Gastroesophageal sphincter (tissue), 4 donors: ENCODE measurements at regions not wholly inside any gene's neighbourhood (a gene's known extent, or its start where the extent isn't known, plus 50 kb on each side); places are given as distances from the start of the nearest gene placed in this dataset.

Experiments used
- ATAC-seq: fragments of 150-250 bp; one replicate; pipeline ENCODE4 v1.9.1; 2016; ENCODE audit warnings: mild to moderate bottlenecking, moderate library complexity
- H3K27ac ChIP-seq, 4 donors: fragments of 200-600 bp; sonication (generic) in 3 of 4; 1 replicate in 3 of 4; 2 replicates in 1 of 4; pipeline ENCODE4 v1.5.1; 2016 to 2019
- H3K27me3 ChIP-seq: fragments of 200-600 bp; sonication (generic); one replicate; pipeline ENCODE4 v1.5.1; 2019
- H3K36me3 ChIP-seq, 2 donors: fragments of 200-600 bp; sonication (generic); one replicate each; pipeline ENCODE4 v1.5.1; 2019; ENCODE audit warnings: control low read depth in 1 of 2
- H3K4me1 ChIP-seq, 3 donors: fragments of 200-600 bp; sonication (generic); 1 replicate in 2 of 3; 2 replicates in 1 of 3; pipeline ENCODE4 v1.5.1; 2016 to 2019; ENCODE audit warnings: control low read depth in 2 of 3
- H3K4me3 ChIP-seq, 2 donors: fragments of 200-600 bp; sonication (generic); one replicate each; pipeline ENCODE4 v1.5.1; 2019; ENCODE audit warnings: mild to moderate bottlenecking in 1 of 2, moderate library complexity in 1 of 2
- H3K9me3 ChIP-seq, 3 donors: fragments of 200-600 bp; sonication (generic); one replicate each; pipeline ENCODE4 v1.5.1; 2017 to 2019; ENCODE audit warnings: control low read depth in 2 of 3
- EP300 ChIP-seq: sonication (generic); formaldehyde crosslinking; IDR thresholded peaks from one replicate; pipeline ENCODE4 v1.6.1; 2017; ENCODE audit warnings: antibody characterized with exemption, mild to moderate bottlenecking
- POLR2A ChIP-seq, 2 donors: fragments of 450-650 bp; IDR thresholded peaks; one replicate each; pipeline ENCODE4 v1.6.1; 2017; ENCODE audit warnings: antibody characterized with exemption in 2 of 2, mild to moderate bottlenecking in 2 of 2, moderate library complexity in 1 of 2
- POLR2AphosphoS5 ChIP-seq: sonication (generic); formaldehyde crosslinking; IDR thresholded peaks from one replicate; pipeline ENCODE4 v1.6.1; 2017; ENCODE audit warnings: antibody characterized with exemption
- WGBS, 2 donors: methylation state at CpG; one replicate each; pipeline ENCODE4 v1.1.5; 2018; ENCODE audit warnings: low coverage in 1 of 2; 5-methylcytosine and 5-hydroxymethylcytosine counted together
- TF ChIP-seq, protein P1 (sequence below), 4 experiments: fragments of 200-600 bp in 2 of 4; fragments of 450-650 bp in 2 of 4; sonication (generic) in 1 of 4; IDR thresholded peaks; one replicate each; pipeline ENCODE4 v1.5.1; 2017 to 2019; ENCODE audit warnings: antibody characterized with exemption in 4 of 4, mild to moderate bottlenecking in 2 of 4, moderate library complexity in 2 of 4

DNA sequence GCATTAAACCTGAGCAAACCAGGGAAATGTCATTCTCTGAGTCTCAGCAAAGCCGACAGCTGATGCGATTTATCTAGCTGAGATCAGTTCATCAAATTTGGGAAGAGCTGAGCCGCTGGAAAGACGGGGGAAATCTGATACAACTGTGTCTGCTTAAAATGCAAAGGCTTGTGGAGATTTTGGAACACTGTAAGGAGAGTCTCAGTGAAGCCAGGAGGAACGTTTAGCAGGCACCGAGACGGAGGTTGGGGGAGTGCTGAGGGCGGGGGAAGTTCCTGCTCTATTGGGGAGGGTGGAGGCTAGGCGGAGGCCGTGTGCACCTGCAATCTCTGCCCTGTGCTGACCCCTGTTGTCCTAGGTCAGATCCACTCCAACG lies 143.2 kb upstream of the CSF3R start:
- H3K36me3 ChIP-seq = no peaks in the 10 kb centered on the region
- ATAC-seq = no peak
- no peaks in the 10 kb centered on the region for H3K4me1 ChIP-seq
- TF ChIP-seq EP300 (no peak), POLR2A (IDR thresholded peaks at IDR 0.05) (no peak), POLR2AphosphoS5 (no peak)
- TF ChIP-seq, protein P1, sequence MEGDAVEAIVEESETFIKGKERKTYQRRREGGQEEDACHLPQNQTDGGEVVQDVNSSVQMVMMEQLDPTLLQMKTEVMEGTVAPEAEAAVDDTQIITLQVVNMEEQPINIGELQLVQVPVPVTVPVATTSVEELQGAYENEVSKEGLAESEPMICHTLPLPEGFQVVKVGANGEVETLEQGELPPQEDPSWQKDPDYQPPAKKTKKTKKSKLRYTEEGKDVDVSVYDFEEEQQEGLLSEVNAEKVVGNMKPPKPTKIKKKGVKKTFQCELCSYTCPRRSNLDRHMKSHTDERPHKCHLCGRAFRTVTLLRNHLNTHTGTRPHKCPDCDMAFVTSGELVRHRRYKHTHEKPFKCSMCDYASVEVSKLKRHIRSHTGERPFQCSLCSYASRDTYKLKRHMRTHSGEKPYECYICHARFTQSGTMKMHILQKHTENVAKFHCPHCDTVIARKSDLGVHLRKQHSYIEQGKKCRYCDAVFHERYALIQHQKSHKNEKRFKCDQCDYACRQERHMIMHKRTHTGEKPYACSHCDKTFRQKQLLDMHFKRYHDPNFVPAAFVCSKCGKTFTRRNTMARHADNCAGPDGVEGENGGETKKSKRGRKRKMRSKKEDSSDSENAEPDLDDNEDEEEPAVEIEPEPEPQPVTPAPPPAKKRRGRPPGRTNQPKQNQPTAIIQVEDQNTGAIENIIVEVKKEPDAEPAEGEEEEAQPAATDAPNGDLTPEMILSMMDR (IDR thresholded peaks at IDR 0.05) = no peak
- H3K4me3 ChIP-seq = no peak overlapping the region
- peaks cover 68% of the 10 kb centered on the region for H3K27me3 ChIP-seq
- WGBS, 2 donors = 11 to 46% methylated on average over 5 to 6 of the region's 11 CpGs
- H3K9me3 ChIP-seq = no peaks in the 10 kb centered on the region
- H3K27ac ChIP-seq = no peak overlapping the region

DNA sequence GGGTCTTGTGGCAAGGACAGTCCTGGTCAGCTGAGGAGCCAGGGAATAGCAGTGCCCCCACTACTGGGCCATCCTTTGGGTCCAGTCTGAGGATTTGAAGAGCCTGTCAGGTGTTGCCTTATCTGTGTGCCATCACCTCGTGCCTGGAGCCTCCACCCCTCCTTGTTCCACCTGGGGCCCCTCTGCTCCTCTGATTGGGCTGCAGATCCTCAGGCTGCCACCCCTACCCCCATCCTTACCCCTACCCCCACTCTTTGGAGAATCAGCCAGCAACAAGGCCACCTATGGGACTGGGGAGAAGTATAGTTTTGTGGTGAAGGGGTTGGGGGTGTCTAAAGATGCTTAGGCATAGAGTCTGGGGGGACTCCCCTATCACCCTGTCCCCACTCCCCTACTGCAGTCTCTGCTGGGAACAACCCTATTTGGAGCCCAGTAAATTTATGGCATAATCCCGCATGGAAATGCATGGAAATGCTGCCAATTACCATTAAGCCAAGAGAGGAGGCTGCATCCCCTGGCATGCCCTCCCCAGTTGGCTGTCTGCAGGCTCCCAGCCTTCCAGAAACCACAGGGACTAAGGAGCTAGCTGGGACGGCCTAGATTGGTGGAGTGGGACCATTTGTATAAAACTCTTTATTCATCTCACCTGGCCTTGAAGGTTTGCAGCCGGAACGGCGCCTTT lies 142.7 kb upstream of the CSF3R start:
- H3K36me3 ChIP-seq = no peaks in the 10 kb centered on the region
- 30 to 59% methylated on average over 3 to 5 of the region's 6 CpGs for WGBS, 2 donors
- TF ChIP-seq POLR2A (IDR thresholded peaks at IDR 0.05) = no peak
- TF ChIP-seq, protein P1 (IDR thresholded peaks at IDR 0.05) = no peak
- no peak for TF ChIP-seq EP300
- TF ChIP-seq POLR2AphosphoS5 = no peak
- no peak overlapping the region for H3K4me3 ChIP-seq
- ATAC-seq = no peak
- peaks cover 64% of the 10 kb centered on the region for H3K27me3 ChIP-seq
- no peaks in the 10 kb centered on the region for H3K4me1 ChIP-seq
- no peaks in the 10 kb centered on the region for H3K9me3 ChIP-seq
- no peak overlapping the region for H3K27ac ChIP-seq

DNA sequence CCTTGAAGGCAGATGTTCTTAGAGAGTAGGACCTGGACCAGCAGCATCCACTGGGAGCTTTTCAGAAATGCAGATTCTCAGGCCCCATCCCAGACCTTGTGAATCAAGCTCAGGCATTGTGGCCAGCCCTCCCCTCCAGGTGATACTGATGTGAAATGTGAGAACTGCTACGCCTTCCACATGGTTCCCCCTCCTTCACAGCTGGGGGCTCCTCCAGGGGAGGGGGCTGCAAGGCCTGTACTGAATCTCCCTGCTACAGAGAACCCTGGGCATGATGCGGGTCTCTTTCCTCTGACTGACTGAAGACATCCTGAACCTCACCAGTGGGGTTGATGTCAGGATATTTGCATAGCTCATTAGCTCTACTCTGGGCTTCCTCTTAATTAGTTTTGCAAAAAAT lies 141.8 kb upstream of the CSF3R start:
- ATAC-seq = no peak
- no peaks in the 10 kb centered on the region for H3K9me3 ChIP-seq
- no peak overlapping the region for H3K4me3 ChIP-seq
- H3K4me1 ChIP-seq = no peaks in the 10 kb centered on the region
- no peak overlapping the region for H3K27ac ChIP-seq
- no CpG with 5 or more reads among the region's 2 CpGs for WGBS, 2 donors
- H3K36me3 ChIP-seq = no peaks in the 10 kb centered on the region
- TF ChIP-seq, protein P1 (IDR thresholded peaks at IDR 0.05) = no peak
- no peak for TF ChIP-seq POLR2A (IDR thresholded peaks at IDR 0.05)
- peaks cover 64% of the 10 kb centered on the region for H3K27me3 ChIP-seq

DNA sequence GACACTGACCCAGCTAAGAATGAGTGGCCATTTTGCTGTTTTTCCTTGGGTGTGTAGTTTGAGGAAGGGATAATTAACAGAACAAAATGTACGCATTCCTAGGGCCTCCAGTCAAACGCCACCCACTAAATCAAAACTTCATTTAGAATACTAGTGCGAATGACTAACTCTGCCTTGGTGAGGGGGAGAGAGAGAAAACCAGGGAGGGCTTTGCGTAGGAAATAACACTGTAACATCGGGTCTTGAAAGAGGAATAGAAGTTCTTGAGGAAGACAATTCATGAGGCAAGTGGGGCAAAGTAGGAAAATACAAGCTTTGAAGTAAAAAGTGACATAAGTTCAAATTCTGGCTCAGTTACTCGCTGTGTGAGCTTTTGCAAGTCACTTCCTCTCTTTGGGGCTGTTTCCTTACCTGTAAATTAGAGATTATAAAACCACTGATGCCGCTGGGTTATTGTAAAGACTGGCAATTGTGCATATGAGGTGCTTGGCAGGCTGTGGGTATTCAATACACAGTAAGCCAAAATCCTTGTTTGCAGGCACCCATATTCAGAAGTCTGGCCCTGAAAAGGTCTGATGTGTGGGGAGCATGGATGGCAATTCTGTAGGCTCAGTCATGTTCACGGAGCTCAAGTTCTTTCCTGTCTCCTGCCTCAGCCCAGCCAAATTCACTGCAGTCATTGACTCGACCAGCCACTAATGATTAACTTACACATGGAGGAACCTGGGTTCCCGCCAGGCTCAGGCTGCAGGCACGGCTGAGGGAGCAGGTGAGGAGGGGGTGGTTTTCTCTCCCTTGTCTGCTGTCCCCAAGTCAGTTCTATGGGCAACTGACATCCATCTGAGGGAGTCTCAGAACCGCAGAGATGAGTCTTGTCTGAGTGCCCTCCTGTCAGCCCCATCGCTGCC lies 140.3 kb upstream of the CSF3R start:
- TF ChIP-seq POLR2AphosphoS5 (no peak), EP300 (no peak), POLR2A (IDR thresholded peaks at IDR 0.05) (no peak)
- TF ChIP-seq, protein P1 (IDR thresholded peaks at IDR 0.05) = no peak
- Histone ChIP-seq H3K4me1 (no peaks in the 10 kb centered on the region), H3K27ac (no peak overlapping the region), H3K9me3 (no peaks in the 10 kb centered on the region), H3K4me3 (no peak overlapping the region), H3K36me3 (no peaks in the 10 kb centered on the region), H3K27me3 (peaks cover 49% of the 10 kb centered on the region)
- 35 to 43% methylated on average over 6 to 10 of the region's 13 CpGs for WGBS, 2 donors
- ATAC-seq = no peak

DNA sequence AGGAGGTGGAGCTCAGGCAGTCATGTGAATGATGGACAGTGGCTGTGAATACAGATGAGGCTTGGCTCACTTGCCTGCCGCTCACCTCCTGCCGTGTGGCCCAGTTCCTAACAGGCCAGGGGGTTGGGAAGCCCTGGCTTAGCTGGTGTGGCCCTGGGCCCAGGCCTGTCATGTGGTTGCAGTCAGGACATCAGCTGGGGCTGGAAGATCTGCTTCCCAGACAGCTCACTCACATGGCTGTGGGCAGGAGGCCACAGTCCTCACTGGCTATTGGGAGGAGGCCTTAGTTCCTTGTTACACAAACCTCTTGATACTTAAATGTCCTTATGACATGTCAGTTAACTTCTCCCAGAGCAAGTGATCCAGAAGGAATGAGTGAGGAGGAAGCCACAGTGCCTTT lies 138.8 kb upstream of the CSF3R start:
- Histone ChIP-seq H3K9me3 (no peaks in the 10 kb centered on the region), H3K27ac (no peak overlapping the region), H3K4me1 (no peaks in the 10 kb centered on the region), H3K27me3 (peaks cover 35% of the 10 kb centered on the region), H3K4me3 (no peak overlapping the region), H3K36me3 (no peaks in the 10 kb centered on the region)
- TF ChIP-seq POLR2A (IDR thresholded peaks at IDR 0.05) (no peak), EP300 (no peak), POLR2AphosphoS5 (no peak)
- TF ChIP-seq, protein P1 (IDR thresholded peaks at IDR 0.05) = no peak
- ATAC-seq = no peak
- WGBS, 2 donors = no CpG with 5 or more reads among the region's 2 CpGs
